Neural cell (in vitro differentiated cells): ENCODE measurements at regions not wholly inside any gene's neighbourhood (a gene's known extent, or its start where the extent isn't known, plus 50 kb on each side); places are given as distances from the start of the nearest gene placed in this dataset.

ENCODE experiments used
- CTCF ChIP-seq: fragments of 450-650 bp; IDR thresholded peaks from 2 replicates; pipeline ENCODE4 v1.5.1; 2014; ENCODE audit warnings: antibody characterized with exemption, mild to moderate bottlenecking, moderate library complexity; ENCODE audit not compliant: poor library complexity, severe bottlenecking
- EP300 ChIP-seq: fragments of 450-650 bp; conservative IDR thresholded peaks from 2 replicates; pipeline ENCODE4 v1.6.1; 2014; ENCODE audit warnings: antibody characterized with exemption, mild to moderate bottlenecking, moderate library complexity; ENCODE audit not compliant: poor library complexity, severe bottlenecking
- EZH2 ChIP-seq: fragments of 200-600, 300-800 bp; shearing (Covaris generic), sonication (generic); IDR thresholded peaks from 2 replicates; pipeline ENCODE4 v1.6.1; 2014; ENCODE audit warnings: antibody characterized with exemption, low read length, borderline replicate concordance, mild to moderate bottlenecking; ENCODE audit not compliant: insufficient read depth, poor library complexity, severe bottlenecking
- MXI1 ChIP-seq: fragments of 450-650 bp; conservative IDR thresholded peaks from 2 replicates; pipeline ENCODE4 v1.6.1; 2014; ENCODE audit warnings: antibody characterized with exemption, mild to moderate bottlenecking; ENCODE audit not compliant: poor library complexity, severe bottlenecking
- REST ChIP-seq: IDR thresholded peaks from 2 replicates; pipeline ENCODE4 v1.6.1; 2012; ENCODE audit warnings: borderline replicate concordance

DNA sequence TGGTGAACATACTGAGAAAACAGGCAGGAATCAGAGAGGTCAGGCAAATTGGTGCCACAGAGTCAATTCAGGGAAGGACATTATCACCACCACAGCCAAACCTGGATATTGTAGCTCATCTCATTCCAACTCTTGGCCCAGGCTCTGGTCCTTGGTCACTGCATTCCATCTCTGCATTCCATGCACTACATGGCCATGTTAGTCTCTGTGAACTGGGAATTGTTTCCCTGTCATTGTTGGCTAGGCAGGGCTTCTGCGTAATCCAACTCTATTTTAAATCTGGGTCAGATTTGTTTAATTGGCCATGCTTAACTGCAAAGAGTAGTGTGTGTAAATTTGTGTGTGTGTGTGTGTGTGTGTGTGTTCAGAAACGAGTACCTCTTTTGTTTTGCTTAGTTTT lies 837.6 kb upstream of the ADAMTS5 start:
- no peak for TF ChIP-seq EP300
- no peak for TF ChIP-seq REST
- no peak for TF ChIP-seq MXI1
- no peak for TF ChIP-seq EZH2
- no peak for TF ChIP-seq CTCF
